Suprapubic skin (tissue), 4 donors: ENCODE measurements at regions not wholly inside any gene's neighbourhood (a gene's known extent, or its start where the extent isn't known, plus 50 kb on each side); places are given as distances from the start of the nearest gene placed in this dataset.

Experiments used
- EP300 ChIP-seq: sonication (generic); formaldehyde crosslinking; IDR thresholded peaks from one replicate; pipeline ENCODE4 v1.6.1; 2017; ENCODE audit warnings: antibody characterized with exemption
- POLR2A ChIP-seq, 2 donors: fragments of 450-650 bp; IDR thresholded peaks; one replicate each; pipeline ENCODE4 v1.6.1; 2017; ENCODE audit warnings: antibody characterized with exemption in 2 of 2, mild to moderate bottlenecking in 2 of 2, moderate library complexity in 2 of 2
- POLR2AphosphoS5 ChIP-seq, 3 donors: sonication (generic); formaldehyde crosslinking; IDR thresholded peaks; one replicate each; pipeline ENCODE4 v1.6.1; 2017; ENCODE audit warnings: antibody characterized with exemption in 3 of 3
- TF ChIP-seq, protein P1 (sequence below), 2 donors: fragments of 200-600 bp in 1 of 2; fragments of 450-650 bp in 1 of 2; sonication (generic) in 1 of 2; IDR thresholded peaks; one replicate each; pipeline ENCODE4 v1.5.1; 2016 to 2019; ENCODE audit warnings: antibody characterized with exemption in 2 of 2, mild to moderate bottlenecking in 1 of 2, moderate library complexity in 1 of 2

DNA sequence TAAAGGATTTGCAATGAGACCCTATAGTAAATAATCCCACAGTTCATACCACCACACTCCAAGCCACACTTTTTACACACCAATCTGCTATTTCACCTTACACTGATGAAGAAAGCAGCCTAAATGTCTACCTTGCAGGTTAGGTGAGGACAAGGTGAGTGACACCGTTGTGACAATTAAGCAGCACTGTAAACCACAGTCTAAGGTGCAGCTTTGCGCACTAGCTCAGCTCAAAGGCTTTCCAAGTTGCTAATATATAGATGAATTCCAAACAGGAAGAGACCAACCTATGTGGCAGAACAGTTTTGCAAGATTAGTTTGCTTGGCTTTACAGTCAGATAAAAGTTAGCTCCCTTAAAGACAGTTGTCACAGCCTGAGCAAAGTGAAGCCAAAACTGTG lies 429.5 kb upstream of the MARCKS start:
- no peak for TF ChIP-seq EP300
- TF ChIP-seq, protein P1, sequence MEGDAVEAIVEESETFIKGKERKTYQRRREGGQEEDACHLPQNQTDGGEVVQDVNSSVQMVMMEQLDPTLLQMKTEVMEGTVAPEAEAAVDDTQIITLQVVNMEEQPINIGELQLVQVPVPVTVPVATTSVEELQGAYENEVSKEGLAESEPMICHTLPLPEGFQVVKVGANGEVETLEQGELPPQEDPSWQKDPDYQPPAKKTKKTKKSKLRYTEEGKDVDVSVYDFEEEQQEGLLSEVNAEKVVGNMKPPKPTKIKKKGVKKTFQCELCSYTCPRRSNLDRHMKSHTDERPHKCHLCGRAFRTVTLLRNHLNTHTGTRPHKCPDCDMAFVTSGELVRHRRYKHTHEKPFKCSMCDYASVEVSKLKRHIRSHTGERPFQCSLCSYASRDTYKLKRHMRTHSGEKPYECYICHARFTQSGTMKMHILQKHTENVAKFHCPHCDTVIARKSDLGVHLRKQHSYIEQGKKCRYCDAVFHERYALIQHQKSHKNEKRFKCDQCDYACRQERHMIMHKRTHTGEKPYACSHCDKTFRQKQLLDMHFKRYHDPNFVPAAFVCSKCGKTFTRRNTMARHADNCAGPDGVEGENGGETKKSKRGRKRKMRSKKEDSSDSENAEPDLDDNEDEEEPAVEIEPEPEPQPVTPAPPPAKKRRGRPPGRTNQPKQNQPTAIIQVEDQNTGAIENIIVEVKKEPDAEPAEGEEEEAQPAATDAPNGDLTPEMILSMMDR (IDR thresholded peaks at IDR 0.05): no peak
- no peak for TF ChIP-seq POLR2A (IDR thresholded peaks at IDR 0.05)
- no peak for TF ChIP-seq POLR2AphosphoS5 (IDR thresholded peaks at IDR 0.05)
